ENCODE measurements at regions not wholly inside any gene's neighbourhood (a gene's known extent, or its start where the extent isn't known, plus 50 kb on each side); places are given as distances from the start of the nearest gene placed in this dataset.

- Histone ChIP-seq H4K20me1 (ENCODE audit: insufficient read depth) (no peaks in the 10 kb centered on the region), H2AFZ (ENCODE audit: low read depth, low read length, poor library complexity, severe bottlenecking) (no peak overlapping the region), H3K79me2 (ENCODE audit: insufficient read depth, low read length) (no peaks in the 10 kb centered on the region), H3K4me2 (ENCODE audit: low read length) (no peak overlapping the region), H3K9me3 (ENCODE audit: control insufficient read depth in 1 of 2, insufficient read depth in 1 of 2, low read depth in 1 of 2, low read length in 2 of 2) (peaks cover 5 to 17% of the 10 kb centered on the region in 2 experiments), H3K36me3 (ENCODE audit: control insufficient read depth in 1 of 2, insufficient read depth in 2 of 2, low read length in 2 of 2) (no peaks in the 10 kb centered on the region), H3K4me3 (replicated peaks in 1 of 2; ENCODE audit: low read depth in 1 of 2, low read length in 2 of 2) (no peak overlapping the region), H3K4me1 (ENCODE audit: control insufficient read depth in 1 of 2, insufficient read depth in 2 of 2, low read length in 2 of 2) (no peaks in the 10 kb centered on the region), H3K9me2 (ENCODE audit: insufficient read depth) (no peaks in the 10 kb centered on the region), H3K9ac (ENCODE audit: low read length) (no peak overlapping the region), H3K27me3 (ENCODE audit: insufficient read depth, low read length) (no peaks in the 10 kb centered on the region), H3K27ac (ENCODE audit: low read depth, low read length) (no peak overlapping the region)
- TF ChIP-seq ZFX (IDR thresholded peaks at IDR 0.05) = no peak
- no peak for TF ChIP-seq ATF3 (IDR thresholded peaks at IDR 0.05)
- no peak for TF ChIP-seq ELF1 (IDR thresholded peaks at IDR 0.05; ENCODE audit: borderline replicate concordance, low read depth)
- no peak for TF ChIP-seq CBX3 (IDR thresholded peaks at IDR 0.05; ENCODE audit: low read depth)
- TF ChIP-seq SP1 (IDR thresholded peaks at IDR 0.05; ENCODE audit: low read depth) = no peak
- ChIA-PET RAD21 (ENCODE audit: low non-redundant PET in 1 of 2, low total read pairs in 2 of 2, uncharacterized antibody in 2 of 2, unreplicated experiment in 2 of 2) (no interaction called here), POLR2A (no interaction called here), CTCF (no interaction called here)
- ATAC-seq (no peak), DNase-seq (ENCODE audit: low read depth, low spot score) (no peak)
- intact Hi-C loops (cut with micrococcal nuclease) = no loop called here
- BruUV-seq (replicated peaks) = no TSS peak
Observed at GRCh38 chr2:5781679-5782078, 89.5 kb downstream of the SOX11 start.

DNA sequence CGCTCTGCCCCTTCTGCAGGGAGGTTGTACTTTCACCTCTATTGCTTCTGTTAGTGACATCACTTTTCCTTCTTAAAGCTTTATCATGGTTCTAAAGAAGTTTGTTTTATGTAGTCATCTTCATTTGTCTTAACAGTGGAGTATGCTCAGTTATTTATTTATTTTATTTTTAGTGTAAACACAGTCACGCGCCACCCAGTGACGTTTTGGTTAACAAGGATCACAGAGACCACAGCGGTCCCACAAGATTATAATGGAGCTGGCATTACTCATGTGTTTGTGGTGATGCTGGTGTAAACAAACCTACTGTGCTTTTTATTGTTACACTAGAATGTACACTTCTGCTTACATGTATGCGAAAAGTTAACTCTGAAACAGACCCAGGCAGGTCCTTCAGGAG is 89.9 kb downstream of the SOX11 start:
- no peaks in the 10 kb centered on the region for H4K20me1 ChIP-seq (ENCODE audit: insufficient read depth)
- H3K27me3 ChIP-seq (ENCODE audit: insufficient read depth, low read length) = no peaks in the 10 kb centered on the region
- ATAC-seq = no peak
- no peaks in the 10 kb centered on the region for H3K4me1 ChIP-seq (ENCODE audit: control insufficient read depth in 1 of 2, insufficient read depth in 2 of 2, low read length in 2 of 2)
- no peak overlapping the region for H3K4me3 ChIP-seq (replicated peaks in 1 of 2; ENCODE audit: low read depth in 1 of 2, low read length in 2 of 2)
- ChIA-PET RAD21 (ENCODE audit: low non-redundant PET in 1 of 2, low total read pairs in 2 of 2, uncharacterized antibody in 2 of 2, unreplicated experiment in 2 of 2) (no interaction called here), POLR2A (no interaction called here), CTCF (no interaction called here)
- H2AFZ ChIP-seq (ENCODE audit: low read depth, low read length, poor library complexity, severe bottlenecking) = no peak overlapping the region
- no peak overlapping the region for H3K27ac ChIP-seq (ENCODE audit: low read depth, low read length)
- no peak overlapping the region for H3K9ac ChIP-seq (ENCODE audit: low read length)
- BruUV-seq (replicated peaks) = no TSS peak
- no peaks in the 10 kb centered on the region for H3K9me2 ChIP-seq (ENCODE audit: insufficient read depth)
- intact Hi-C loops (cut with micrococcal nuclease) = no loop called here
- H3K36me3 ChIP-seq (ENCODE audit: control insufficient read depth in 1 of 2, insufficient read depth in 2 of 2, low read length in 2 of 2) = no peaks in the 10 kb centered on the region
- H3K4me2 ChIP-seq (ENCODE audit: low read length) = no peak overlapping the region
- no peaks in the 10 kb centered on the region for H3K79me2 ChIP-seq (ENCODE audit: insufficient read depth, low read length)
- DNase-seq (ENCODE audit: low read depth, low spot score) = no peak
- peaks cover 5 to 17% of the 10 kb centered on the region in 2 experiments for H3K9me3 ChIP-seq (ENCODE audit: control insufficient read depth in 1 of 2, insufficient read depth in 1 of 2, low read depth in 1 of 2, low read length in 2 of 2)
- no peak for TF ChIP-seq EGR1 (IDR thresholded peaks at IDR 0.05; ENCODE audit: low read depth)
- TF ChIP-seq, protein P1, sequence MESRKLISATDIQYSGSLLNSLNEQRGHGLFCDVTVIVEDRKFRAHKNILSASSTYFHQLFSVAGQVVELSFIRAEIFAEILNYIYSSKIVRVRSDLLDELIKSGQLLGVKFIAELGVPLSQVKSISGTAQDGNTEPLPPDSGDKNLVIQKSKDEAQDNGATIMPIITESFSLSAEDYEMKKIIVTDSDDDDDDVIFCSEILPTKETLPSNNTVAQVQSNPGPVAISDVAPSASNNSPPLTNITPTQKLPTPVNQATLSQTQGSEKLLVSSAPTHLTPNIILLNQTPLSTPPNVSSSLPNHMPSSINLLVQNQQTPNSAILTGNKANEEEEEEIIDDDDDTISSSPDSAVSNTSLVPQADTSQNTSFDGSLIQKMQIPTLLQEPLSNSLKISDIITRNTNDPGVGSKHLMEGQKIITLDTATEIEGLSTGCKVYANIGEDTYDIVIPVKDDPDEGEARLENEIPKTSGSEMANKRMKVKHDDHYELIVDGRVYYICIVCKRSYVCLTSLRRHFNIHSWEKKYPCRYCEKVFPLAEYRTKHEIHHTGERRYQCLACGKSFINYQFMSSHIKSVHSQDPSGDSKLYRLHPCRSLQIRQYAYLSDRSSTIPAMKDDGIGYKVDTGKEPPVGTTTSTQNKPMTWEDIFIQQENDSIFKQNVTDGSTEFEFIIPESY (IDR thresholded peaks at IDR 0.05; ENCODE audit: extremely low read depth, insufficient replicate concordance, low read length) = no peak
- TF ChIP-seq SIN3A (IDR thresholded peaks at IDR 0.05; ENCODE audit: low read depth) = no peak
- TF ChIP-seq EZH2phosphoT487 (IDR thresholded peaks at IDR 0.05; ENCODE audit: borderline replicate concordance) = no peak
- no peak for TF ChIP-seq ZFX (IDR thresholded peaks at IDR 0.05)
- no peak for TF ChIP-seq YY1 (IDR thresholded peaks at IDR 0.05; ENCODE audit: extremely low read depth, insufficient replicate concordance, low read depth, low read length)
- no peak for TF ChIP-seq ELF1 (IDR thresholded peaks at IDR 0.05; ENCODE audit: borderline replicate concordance, low read depth)
- no peak for TF ChIP-seq SP1 (IDR thresholded peaks at IDR 0.05; ENCODE audit: low read depth)
- TF ChIP-seq, protein P2, sequence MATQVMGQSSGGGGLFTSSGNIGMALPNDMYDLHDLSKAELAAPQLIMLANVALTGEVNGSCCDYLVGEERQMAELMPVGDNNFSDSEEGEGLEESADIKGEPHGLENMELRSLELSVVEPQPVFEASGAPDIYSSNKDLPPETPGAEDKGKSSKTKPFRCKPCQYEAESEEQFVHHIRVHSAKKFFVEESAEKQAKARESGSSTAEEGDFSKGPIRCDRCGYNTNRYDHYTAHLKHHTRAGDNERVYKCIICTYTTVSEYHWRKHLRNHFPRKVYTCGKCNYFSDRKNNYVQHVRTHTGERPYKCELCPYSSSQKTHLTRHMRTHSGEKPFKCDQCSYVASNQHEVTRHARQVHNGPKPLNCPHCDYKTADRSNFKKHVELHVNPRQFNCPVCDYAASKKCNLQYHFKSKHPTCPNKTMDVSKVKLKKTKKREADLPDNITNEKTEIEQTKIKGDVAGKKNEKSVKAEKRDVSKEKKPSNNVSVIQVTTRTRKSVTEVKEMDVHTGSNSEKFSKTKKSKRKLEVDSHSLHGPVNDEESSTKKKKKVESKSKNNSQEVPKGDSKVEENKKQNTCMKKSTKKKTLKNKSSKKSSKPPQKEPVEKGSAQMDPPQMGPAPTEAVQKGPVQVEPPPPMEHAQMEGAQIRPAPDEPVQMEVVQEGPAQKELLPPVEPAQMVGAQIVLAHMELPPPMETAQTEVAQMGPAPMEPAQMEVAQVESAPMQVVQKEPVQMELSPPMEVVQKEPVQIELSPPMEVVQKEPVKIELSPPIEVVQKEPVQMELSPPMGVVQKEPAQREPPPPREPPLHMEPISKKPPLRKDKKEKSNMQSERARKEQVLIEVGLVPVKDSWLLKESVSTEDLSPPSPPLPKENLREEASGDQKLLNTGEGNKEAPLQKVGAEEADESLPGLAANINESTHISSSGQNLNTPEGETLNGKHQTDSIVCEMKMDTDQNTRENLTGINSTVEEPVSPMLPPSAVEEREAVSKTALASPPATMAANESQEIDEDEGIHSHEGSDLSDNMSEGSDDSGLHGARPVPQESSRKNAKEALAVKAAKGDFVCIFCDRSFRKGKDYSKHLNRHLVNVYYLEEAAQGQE (IDR thresholded peaks at IDR 0.05; ENCODE audit: low read depth) = no peak
- no peak for TF ChIP-seq RAD21 (IDR thresholded peaks at IDR 0.05; ENCODE audit: low read depth)
- no peak for TF ChIP-seq ATF3 (IDR thresholded peaks at IDR 0.05)

All from HCT116 (cell line).